Coronary artery (tissue), 2 donors: ENCODE measurements at regions not wholly inside any gene's neighbourhood (a gene's known extent, or its start where the extent isn't known, plus 50 kb on each side); places are given as distances from the start of the nearest gene placed in this dataset.
A peak's percentile ranks its signal among the peaks of the same experiment; 100 is the strongest.

Experiments used
- DNase-seq: peaks from one replicate; pipeline ENCODE4 v3.0.0-alpha.2; 2017; ENCODE audit warnings: low spot score
- H3K27ac ChIP-seq, 2 donors: fragments of 200-600 bp; sonication (generic); one replicate each; pipeline ENCODE4 v1.5.1; 2016 to 2019
- H3K4me3 ChIP-seq: fragments of 200-600 bp; sonication (generic); 2 replicates; pipeline ENCODE4 v1.5.1; 2016; ENCODE audit warnings: mild to moderate bottlenecking, moderate library complexity
- TF ChIP-seq, protein P1 (sequence below): fragments of 200-600 bp; sonication (generic); IDR thresholded peaks from one replicate; pipeline ENCODE4 v1.5.1; 2019; ENCODE audit warnings: antibody characterized with exemption

DNA sequence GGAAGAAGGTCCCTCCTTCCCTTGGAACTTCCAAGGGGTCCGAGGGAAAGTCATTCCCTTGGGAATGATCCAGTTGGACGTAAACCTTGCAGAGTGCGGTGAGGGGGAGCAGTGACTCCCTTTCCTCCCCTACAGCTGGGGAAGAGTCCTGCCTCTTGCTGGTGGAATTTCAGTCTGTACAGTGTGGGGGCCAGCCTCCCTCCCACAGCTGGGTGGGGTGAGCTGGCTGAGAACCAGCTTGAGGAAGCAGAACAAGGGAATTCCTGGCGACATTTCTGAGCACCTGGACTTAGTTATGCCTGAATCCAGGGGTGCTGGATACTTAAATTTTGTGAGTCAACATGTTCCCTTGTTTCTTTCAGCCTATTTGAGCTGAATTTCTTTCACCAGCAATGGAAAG lies 152.0 kb downstream of the ANKRD60 start:
- Histone ChIP-seq H3K27ac (no peak overlapping the region), H3K4me3 (no peak overlapping the region)
- peak; percentile 47 for DNase-seq
- TF ChIP-seq, protein P1, sequence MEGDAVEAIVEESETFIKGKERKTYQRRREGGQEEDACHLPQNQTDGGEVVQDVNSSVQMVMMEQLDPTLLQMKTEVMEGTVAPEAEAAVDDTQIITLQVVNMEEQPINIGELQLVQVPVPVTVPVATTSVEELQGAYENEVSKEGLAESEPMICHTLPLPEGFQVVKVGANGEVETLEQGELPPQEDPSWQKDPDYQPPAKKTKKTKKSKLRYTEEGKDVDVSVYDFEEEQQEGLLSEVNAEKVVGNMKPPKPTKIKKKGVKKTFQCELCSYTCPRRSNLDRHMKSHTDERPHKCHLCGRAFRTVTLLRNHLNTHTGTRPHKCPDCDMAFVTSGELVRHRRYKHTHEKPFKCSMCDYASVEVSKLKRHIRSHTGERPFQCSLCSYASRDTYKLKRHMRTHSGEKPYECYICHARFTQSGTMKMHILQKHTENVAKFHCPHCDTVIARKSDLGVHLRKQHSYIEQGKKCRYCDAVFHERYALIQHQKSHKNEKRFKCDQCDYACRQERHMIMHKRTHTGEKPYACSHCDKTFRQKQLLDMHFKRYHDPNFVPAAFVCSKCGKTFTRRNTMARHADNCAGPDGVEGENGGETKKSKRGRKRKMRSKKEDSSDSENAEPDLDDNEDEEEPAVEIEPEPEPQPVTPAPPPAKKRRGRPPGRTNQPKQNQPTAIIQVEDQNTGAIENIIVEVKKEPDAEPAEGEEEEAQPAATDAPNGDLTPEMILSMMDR, result no peak

DNA sequence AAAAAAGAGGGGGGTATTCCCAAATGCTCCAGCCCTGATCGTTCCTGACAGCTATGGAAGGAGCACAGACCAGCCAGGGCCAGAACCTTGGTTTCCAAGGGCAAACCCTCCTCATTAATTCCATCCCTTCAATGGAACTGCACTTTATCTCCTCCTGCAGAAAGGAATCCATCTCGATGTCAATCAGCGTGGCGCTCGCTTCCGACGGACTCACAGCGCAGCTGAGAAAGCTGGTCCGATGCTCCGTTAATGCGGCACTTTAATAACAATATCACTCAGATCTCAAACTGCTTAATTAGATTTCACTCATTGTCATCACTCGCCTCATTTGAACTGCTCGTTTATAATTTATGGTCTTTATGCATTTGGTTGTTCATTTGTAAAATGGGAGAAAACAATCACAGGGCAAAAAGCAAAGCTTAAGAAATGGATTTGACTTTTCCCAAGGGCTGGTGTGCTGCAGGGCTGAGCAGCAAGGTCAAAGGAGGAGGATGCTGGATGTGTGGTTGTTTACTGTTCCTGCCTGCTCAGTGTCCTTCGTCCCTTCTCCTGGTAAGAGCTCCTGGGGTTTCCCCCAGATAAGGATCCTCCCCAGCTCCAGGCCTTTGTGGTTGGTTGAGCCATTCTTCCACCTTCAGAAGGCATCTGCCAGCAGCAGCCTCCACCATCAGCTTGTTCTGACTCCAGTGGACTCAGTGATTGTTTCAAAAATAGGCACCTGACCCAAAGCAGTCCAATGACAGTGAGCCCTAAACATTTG lies 152.7 kb downstream of the ANKRD60 start:
- Histone ChIP-seq H3K4me3 (no peak overlapping the region), H3K27ac (no peak overlapping the region)
- peak; percentile 40 for DNase-seq
- TF ChIP-seq, protein P1, result no peak

DNA sequence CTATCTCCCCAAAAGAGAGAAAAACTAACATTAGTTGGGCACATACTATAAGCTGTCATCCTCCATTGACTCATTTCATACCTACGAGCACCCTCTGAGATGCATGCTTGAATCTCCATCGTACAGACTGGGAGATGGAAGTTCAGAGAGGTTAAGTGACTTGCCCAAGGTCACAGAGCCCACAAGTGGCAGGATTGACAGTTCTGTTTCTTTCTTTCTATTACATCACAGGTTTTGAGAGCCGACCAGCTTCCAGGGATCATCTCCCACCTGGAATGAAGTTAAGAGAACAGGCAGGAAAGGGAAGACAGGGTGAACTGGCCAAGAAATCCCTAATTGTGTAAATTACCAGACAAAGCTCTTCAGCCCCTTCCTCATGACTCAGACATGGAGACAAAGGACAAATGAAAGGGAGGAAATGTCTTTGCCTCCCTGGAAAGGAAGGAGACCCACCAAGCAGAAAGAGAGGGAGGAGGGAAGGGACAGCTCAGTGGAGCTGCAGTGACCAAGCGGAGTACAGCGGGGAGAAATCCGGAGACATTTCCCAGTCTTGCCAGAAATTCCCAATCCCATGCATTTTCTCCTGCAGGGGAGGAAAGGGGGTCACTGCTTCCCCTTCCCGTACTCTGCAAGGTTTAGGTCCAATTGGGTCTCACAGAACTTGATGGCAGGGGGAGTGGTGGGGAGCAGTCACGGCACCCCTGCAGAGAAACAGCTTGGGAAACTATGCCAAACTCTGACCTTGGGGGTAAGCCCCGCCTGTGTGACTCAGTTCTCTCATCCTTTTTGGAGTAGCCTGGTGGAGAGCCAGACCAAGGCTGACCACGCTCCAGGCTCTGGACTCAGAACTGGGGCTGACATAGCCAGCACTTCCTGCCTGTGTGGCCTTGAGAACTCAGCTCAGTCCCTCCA lies 154.3 kb downstream of the ANKRD60 start:
- Histone ChIP-seq H3K4me3 (no peak overlapping the region), H3K27ac (no peak overlapping the region)
- DNase-seq, result peak; percentile 72
- TF ChIP-seq, protein P1, result no peak

DNA sequence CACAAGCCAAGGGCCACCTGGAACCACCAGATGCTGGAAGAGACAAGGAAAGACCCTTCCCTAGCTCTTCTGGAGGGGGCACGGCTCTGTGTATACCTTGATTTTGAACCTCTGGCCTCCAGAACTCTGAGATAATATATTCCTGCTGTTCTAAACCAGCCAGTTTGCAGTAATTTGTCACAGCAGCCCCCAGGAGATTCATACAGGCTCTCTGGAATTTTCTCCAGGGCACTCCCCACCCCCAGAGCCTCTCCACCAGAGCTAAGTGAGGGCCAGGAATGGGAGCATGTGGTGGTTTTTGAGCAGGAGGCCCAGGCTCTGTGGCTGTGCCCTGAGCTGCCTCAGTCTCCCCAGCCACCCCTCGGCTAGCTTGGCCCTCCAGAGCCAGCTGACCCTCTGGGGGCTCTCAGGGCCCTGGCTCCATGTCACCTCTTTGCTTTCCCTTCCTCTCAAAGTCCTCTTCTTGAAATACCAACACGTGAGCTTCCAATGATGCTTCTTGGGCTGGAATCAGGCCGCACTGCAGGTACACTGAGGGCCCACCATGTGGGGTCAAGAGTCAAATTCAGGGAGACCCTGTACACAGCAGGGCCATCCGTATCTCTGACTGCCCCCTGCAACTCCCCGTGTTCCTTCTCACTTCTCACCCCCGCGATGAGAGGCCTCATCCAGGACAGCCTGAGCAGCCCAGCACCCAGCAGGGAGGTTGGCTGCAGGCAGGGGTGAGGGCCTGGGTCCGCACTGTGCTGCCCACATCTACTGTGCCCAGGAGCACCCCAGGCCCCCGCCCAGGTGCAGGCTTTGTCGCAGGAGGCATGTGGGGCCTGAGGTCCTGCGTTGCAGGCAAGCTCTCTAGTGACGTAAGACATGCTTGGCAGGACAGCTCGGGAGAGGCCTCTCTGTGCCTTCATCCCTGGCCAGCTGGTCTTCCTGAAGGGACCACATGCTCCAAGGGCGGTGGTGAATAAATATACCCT lies 155.5 kb downstream of the ANKRD60 start:
- peak; percentile 70 for DNase-seq
- TF ChIP-seq, protein P1, result no peak
- Histone ChIP-seq H3K4me3 (no peak overlapping the region), H3K27ac (no peak overlapping the region)

DNA sequence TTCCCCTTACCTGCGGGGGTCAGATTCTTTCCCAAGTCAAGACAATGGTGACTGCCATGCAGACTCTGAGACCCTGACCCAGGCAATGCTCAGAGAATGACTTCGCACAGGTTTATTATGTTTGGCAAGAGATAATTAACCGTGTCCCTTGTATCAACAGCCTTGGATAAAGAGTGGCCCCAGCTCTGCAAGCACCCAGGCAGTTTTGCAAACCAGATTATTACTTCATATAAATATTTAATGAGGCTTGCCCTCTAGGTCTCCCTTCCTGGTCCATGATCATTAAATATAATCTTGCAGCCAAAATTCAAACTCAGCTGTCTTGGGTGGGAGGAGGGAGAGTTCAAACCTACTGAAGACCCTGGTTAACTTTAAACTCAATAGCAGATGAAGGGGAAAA lies 156.5 kb downstream of the ANKRD60 start:
- Histone ChIP-seq H3K27ac (no peak overlapping the region), H3K4me3 (no peak overlapping the region)
- DNase-seq, result no peak
- TF ChIP-seq, protein P1, result no peak

DNA sequence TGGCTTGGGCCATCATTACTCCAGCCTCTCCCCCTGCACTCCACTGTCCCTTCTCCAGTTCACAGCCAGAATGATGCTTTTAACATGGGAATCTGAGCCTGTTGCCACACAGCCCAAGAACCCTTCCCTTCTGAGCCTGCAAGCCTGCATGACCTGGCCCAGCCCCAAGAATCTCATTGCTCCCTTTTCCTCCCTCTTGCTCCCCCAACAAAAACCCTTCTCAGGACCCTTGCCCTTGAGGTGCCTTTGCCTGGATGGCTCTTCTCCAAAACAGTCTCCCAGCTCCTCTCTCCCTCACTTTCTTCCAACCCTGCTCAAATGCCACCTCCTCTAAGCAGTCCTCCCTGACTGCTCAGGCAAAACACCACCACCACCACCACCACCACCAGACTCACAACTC lies 157.2 kb downstream of the ANKRD60 start:
- no peak overlapping the region for H3K27ac ChIP-seq
- no peak overlapping the region for H3K4me3 ChIP-seq
- TF ChIP-seq, protein P1, result no peak
- DNase-seq, result no peak
